ENCODE measurements at regions not wholly inside any gene's neighbourhood (a gene's known extent, or its start where the extent isn't known, plus 50 kb on each side); places are given as distances from the start of the nearest gene placed in this dataset.
"Not testable (repeated sequence)": the region's sequence is repeated elsewhere in the genome, so short reads cannot be mapped to it uniquely, and the experiment has no call there.

- DNase-seq (ENCODE audit: low read depth in 2 of 2) = no peak
These were observed 488.1 kb upstream of the ARX start for GRCh38 chrX:25503826-25504225.

GRCh38 chrX:25507801-25508200, 492.0 kb upstream of the ARX start:
- DNase-seq (ENCODE audit: low read depth in 2 of 2) = no peak

- no peak for DNase-seq (ENCODE audit: low read depth in 2 of 2)
These were observed 503.5 kb upstream of the ARX start for GRCh38 chrX:25519258-25519657.

- not testable (repeated sequence) for DNase-seq (ENCODE audit: low read depth in 2 of 2)
These were observed 506.8 kb upstream of the ARX start for GRCh38 chrX:25522443-25523010.

- peak in 1 of 2 experiments; percentile 13 for DNase-seq (ENCODE audit: low read depth in 2 of 2)
These were observed 508.1 kb upstream of the ARX start for GRCh38 chrX:25523574-25524540.

GRCh38 chrX:25527156-25527555, 511.4 kb upstream of the ARX start:
- DNase-seq (ENCODE audit: low read depth in 2 of 2) = no peak

- DNase-seq (ENCODE audit: low read depth in 2 of 2) = no peak
These were observed 511.8 kb upstream of the ARX start for GRCh38 chrX:25527596-25527995.

- DNase-seq (ENCODE audit: low read depth in 2 of 2) = no peak
These were observed 515.3 kb upstream of the ARX start for GRCh38 chrX:25531096-25531495.

- DNase-seq (ENCODE audit: low read depth in 2 of 2) = no peak
These were observed 518.3 kb upstream of the ARX start for GRCh38 chrX:25534091-25534490.

GRCh38 chrX:25536307-25536970, 520.7 kb upstream of the ARX start:
- no peak for DNase-seq (ENCODE audit: low read depth in 2 of 2)

- no peak for DNase-seq (ENCODE audit: low read depth in 2 of 2)
These were observed 521.9 kb upstream of the ARX start for GRCh38 chrX:25537699-25538098.

GRCh38 chrX:25544641-25545040, 528.9 kb upstream of the ARX start:
- DNase-seq (ENCODE audit: low read depth in 2 of 2) = peak; percentile 43 to 52

GRCh38 chrX:25548811-25549210, 533.0 kb upstream of the ARX start:
- DNase-seq (ENCODE audit: low read depth in 2 of 2) = no peak

- DNase-seq (ENCODE audit: low read depth in 2 of 2) = no peak
These were observed 539.8 kb upstream of the ARX start for GRCh38 chrX:25555521-25555920.

- DNase-seq (ENCODE audit: low read depth in 2 of 2) = no peak
These were observed 542.4 kb upstream of the ARX start for GRCh38 chrX:25558137-25558536.

GRCh38 chrX:25561190-25561589, 545.4 kb upstream of the ARX start:
- DNase-seq (ENCODE audit: low read depth in 2 of 2) = no peak

GRCh38 chrX:25573631-25574030, 557.9 kb upstream of the ARX start:
- DNase-seq (ENCODE audit: low read depth in 2 of 2) = no peak

- no peak for DNase-seq (ENCODE audit: low read depth in 2 of 2)
These were observed 541.2 kb upstream of the MAGEB18 start for GRCh38 chrX:25596921-25597320.

GRCh38 chrX:25597551-25597950, 540.6 kb upstream of the MAGEB18 start:
- peak in 1 of 2 experiments; percentile 30 for DNase-seq (ENCODE audit: low read depth in 2 of 2)

- DNase-seq (ENCODE audit: low read depth in 2 of 2) = peak; percentile 26 to 34
These were observed 539.1 kb upstream of the MAGEB18 start for GRCh38 chrX:25599061-25599460.

GRCh38 chrX:25600776-25601175, 537.4 kb upstream of the MAGEB18 start:
- peak; percentile 40 to 54 for DNase-seq (ENCODE audit: low read depth in 2 of 2)

GRCh38 chrX:25601323-25601722, 536.8 kb upstream of the MAGEB18 start:
- no peak for DNase-seq (ENCODE audit: low read depth in 2 of 2)

- DNase-seq (ENCODE audit: low read depth in 2 of 2) = no peak
These were observed 519.9 kb upstream of the MAGEB18 start for GRCh38 chrX:25618248-25618647.
